Heart right ventricle (tissue), 16 donors: ENCODE measurements at regions not wholly inside any gene's neighbourhood (a gene's known extent, or its start where the extent isn't known, plus 50 kb on each side); places are given as distances from the start of the nearest gene placed in this dataset.

Source experiments
- ATAC-seq, 8 donors: fragments of 200-7000 bp; cut with Tn5 transposase; one replicate each; pipeline ENCODE4 v1.9.1; 2020; ENCODE audit warnings: mild to moderate bottlenecking in 8 of 8, moderate library complexity in 8 of 8, moderate number of reproducible peaks in 1 of 8
- DNase-seq, 2 donors: peaks; one replicate each; pipeline ENCODE4 v3.0.0-alpha.2; 2020
- H3K27ac ChIP-seq, 10 donors: fragments of 200-600 bp; sonication (generic) in 2 of 10; one replicate each; pipeline versions ENCODE4 v1.5.0 to v1.8.0; 2020 to 2022; ENCODE audit warnings: mild to moderate bottlenecking in 3 of 10
- H3K27me3 ChIP-seq, 7 donors: fragments of 200-600 bp; one replicate each; pipeline ENCODE4 v1.8.0; 2021 to 2022; ENCODE audit warnings: mild to moderate bottlenecking in 2 of 7
- H3K36me3 ChIP-seq, 9 donors: fragments of 200-600 bp; sonication (generic) in 1 of 9; one replicate each; pipeline versions ENCODE4 v1.5.0 to v1.8.0; 2020 to 2022; ENCODE audit warnings: mild to moderate bottlenecking in 2 of 9
- H3K4me1 ChIP-seq, 9 donors: fragments of 200-600 bp; sonication (generic) in 1 of 9; one replicate each; pipeline versions ENCODE4 v1.5.0 to v1.8.0; 2020 to 2022; ENCODE audit warnings: mild to moderate bottlenecking in 4 of 9
- H3K4me3 ChIP-seq, 10 donors: fragments of 200-600 bp; sonication (generic) in 2 of 10; one replicate each; pipeline versions ENCODE4 v1.5.0 to v1.8.0; 2020 to 2022; ENCODE audit warnings: mild to moderate bottlenecking in 7 of 10, moderate library complexity in 2 of 10
- H3K9me3 ChIP-seq, 11 donors: fragments of 200-600 bp in 10 of 11; sonication (generic) in 2 of 11; one replicate each; pipeline versions ENCODE4 v1.5.0 to v1.8.0; 2013 to 2022; ENCODE audit warnings: mild to moderate bottlenecking in 2 of 11, control low read depth in 1 of 11, moderate library complexity in 1 of 11
- CTCF ChIP-seq, 9 donors: fragments of 200-600 bp; sonication (generic) in 2 of 9; IDR thresholded peaks; one replicate each; pipeline versions ENCODE4 v1.5.0 to v1.8.0; 2021 to 2022; ENCODE audit warnings: antibody characterized with exemption in 9 of 9, mild to moderate bottlenecking in 5 of 9, moderate library complexity in 1 of 9
- WGBS, 2 donors: extraction: QIAGEN DNeasy Blood & Tissue Kit; methylation state at CpG; one replicate each; pipeline ENCODE4 v1.1.7; 2013; ENCODE audit warnings: inconsistent platforms in 1 of 2; 5-methylcytosine and 5-hydroxymethylcytosine counted together
- intact Hi-C, 10 donors: fragments of 100-400 bp; cut with DNase I; formaldehyde crosslinking; loops; one replicate each; pipeline versions ENCODE4 v1.11.1 to v1.14.2; 2022
- donor health status: Arrhythmogenic right ventricular cardiomyopathy.
- donor health status: ischemic (EF 13 %, LVEDD 7.1; RV severe dilation, severe dysfunction).
- donor health status: healthy with polysubstance abuse.
- donor health status: DM: no; HTN: yes; CAD: no.
- donor health status: DM: no; HTN: no; CAD: no.
- donor health status: ischemic (EF 25% LVEDD 6.9; RV normal size, moderate dysfunction).
- donor health status: ischemic (EF 25% LVEDD 5.7; RV mildly dilated, moderate dysfunction).
- donor health status: healthy.
- donor health status: DM: yes; HTN: yes; CAD: no.
- donor health status: Ischemic cardiomyopathy.
- donor health status: ischemic (EF 35%, LVEDD 5.7; RV mildly dilated, moderate dysfunction).
- donor health status: nonischemic (EF 11% LVEDD 7.7; RV severe dilation, severe dysfunction).
- donor health status: DM: yes; HTN: yes; CAD: no.
- donor health status: PGD.
- donor health status: ischemic (EF 29% LVEDD 5.4; RV normal size, mild dysfunction).
- donor health status: nonischemic (EF 23%, LVEDD 6.1; RV moderate dilation, normal function).

- no peak for DNase-seq
- Histone ChIP-seq H3K27me3 (peaks cover 0 to 10% (median 0%) of the 10 kb centered on the region in 7 donors), H3K4me3 (no peak overlapping the region), H3K4me1 (no peaks in the 10 kb centered on the region), H3K27ac (no peak overlapping the region), H3K9me3 (peaks cover 0 to 11% (median 0%) of the 10 kb centered on the region in 11 donors), H3K36me3 (no peaks in the 10 kb centered on the region)
- no peak for ATAC-seq
- 80 to 81% methylated on average over 6 of the region's 6 CpGs for WGBS, 2 donors
- intact Hi-C loops, result no loop called here
- no peak for TF ChIP-seq CTCF (IDR thresholded peaks at IDR 0.05)
Measured at GRCh38 chr6:168793649-168794048, 352.7 kb downstream of the SMOC2 start.

- ATAC-seq, result no peak
- H3K27me3 ChIP-seq, result peaks cover 0 to 10% (median 0%) of the 10 kb centered on the region in 7 donors
- H3K9me3 ChIP-seq, result peaks cover 0 to 19% (median 0%) of the 10 kb centered on the region in 11 donors
- H3K4me3 ChIP-seq, result no peak overlapping the region
- H3K36me3 ChIP-seq, result no peaks in the 10 kb centered on the region
- H3K27ac ChIP-seq, result no peak overlapping the region
- no peak for DNase-seq
- 56 to 75% methylated on average over 4 of the region's 4 CpGs for WGBS, 2 donors
- TF ChIP-seq CTCF (IDR thresholded peaks at IDR 0.05), result no peak
- intact Hi-C loops, result no loop called here
- H3K4me1 ChIP-seq, result no peaks in the 10 kb centered on the region
Measured at GRCh38 chr6:168791917-168792316, 350.9 kb downstream of the SMOC2 start.

- Histone ChIP-seq H3K27me3 (peaks cover 0 to 10% (median 0%) of the 10 kb centered on the region in 7 donors), H3K4me3 (no peak overlapping the region), H3K36me3 (no peaks in the 10 kb centered on the region), H3K4me1 (no peaks in the 10 kb centered on the region), H3K9me3 (peaks cover 0 to 11% (median 0%) of the 10 kb centered on the region in 11 donors), H3K27ac (no peak overlapping the region)
- TF ChIP-seq CTCF (IDR thresholded peaks at IDR 0.05), result no peak
- ATAC-seq (no peak), DNase-seq (no peak)
- 77 to 82% methylated on average over 10 of the region's 10 CpGs for WGBS, 2 donors
- intact Hi-C loops, result no loop called here
Measured at GRCh38 chr6:168789699-168790098, 348.7 kb downstream of the SMOC2 start.

GRCh38 chr6:168785720-168786511 is 344.9 kb downstream of the SMOC2 start:
- WGBS, 2 donors, result 43 to 52% methylated on average over 10 of the region's 10 CpGs
- no peak for ATAC-seq

More at GRCh38 chr6:168785720-168786511, 344.9 kb downstream of the SMOC2 start:
- Histone ChIP-seq H3K4me1 (no peaks in the 10 kb centered on the region), H3K27me3 (peaks cover 0 to 10% (median 0%) of the 10 kb centered on the region in 7 donors), H3K27ac (no peak overlapping the region), H3K9me3 (peaks cover 0 to 8% (median 0%) of the 10 kb centered on the region in 11 donors), H3K36me3 (no peaks in the 10 kb centered on the region), H3K4me3 (no peak overlapping the region)
- no peak for DNase-seq
- intact Hi-C loops, result no loop called here
- no peak for TF ChIP-seq CTCF (IDR thresholded peaks at IDR 0.05)
